ENCODE measurements at regions not wholly inside any gene's neighbourhood (a gene's known extent, or its start where the extent isn't known, plus 50 kb on each side); places are given as distances from the start of the nearest gene placed in this dataset.

- TF ChIP-seq POLR2AphosphoS5 (IDR thresholded peaks at IDR 0.05; ENCODE audit: borderline replicate concordance, low read depth, low read length) = no peak
- TF ChIP-seq EZH2 (IDR thresholded peaks at IDR 0.05) = no peak
Measured at GRCh38 chr5:7078101-7078500, 317.8 kb upstream of the ADCY2 start.
